ENCODE measurements at regions not wholly inside any gene's neighbourhood (a gene's known extent, or its start where the extent isn't known, plus 50 kb on each side); places are given as distances from the start of the nearest gene placed in this dataset.

- no peak for TF ChIP-seq CTCF (IDR thresholded peaks at IDR 0.05; ENCODE audit: borderline replicate concordance, extremely low read depth, low read length, poor library complexity, severe bottlenecking)
- TF ChIP-seq EZH2 (IDR thresholded peaks at IDR 0.05; ENCODE audit: borderline replicate concordance, low read depth, low read length, severe bottlenecking) = no peak
These were observed 1178.6 kb upstream of the CDH9 start for GRCh38 chr5:28216939-28217360.

Measured in DND-41 (cell line).